ENCODE measurements at regions not wholly inside any gene's neighbourhood (a gene's known extent, or its start where the extent isn't known, plus 50 kb on each side); places are given as distances from the start of the nearest gene placed in this dataset.

DNA sequence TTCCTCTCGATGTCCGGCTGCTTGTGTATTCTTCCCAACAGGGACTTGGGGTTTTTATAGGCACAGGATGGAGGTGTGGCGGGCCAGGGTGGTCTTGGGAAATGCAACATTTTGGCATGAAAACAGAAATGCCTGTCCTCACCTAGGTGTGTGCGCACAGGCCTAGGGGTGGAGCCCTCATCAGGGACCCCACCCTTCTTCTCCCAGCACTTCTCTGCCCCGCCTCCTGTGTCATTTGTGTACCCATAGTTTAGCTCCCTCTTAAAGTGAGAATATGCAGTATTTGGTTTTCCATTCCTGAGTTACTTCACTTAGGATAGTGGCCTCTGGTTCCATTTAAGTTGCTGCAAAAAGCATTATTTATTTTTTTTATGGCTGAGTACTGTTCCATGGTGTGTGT lies 90.2 kb upstream of the ITGB1 start:
- H3K4me1 ChIP-seq (replicated peaks; ENCODE audit: insufficient read depth): no peaks in the 10 kb centered on the region
- ChIA-PET CTCF (no interaction called here), POLR2A (ENCODE audit: unreplicated experiment) (no interaction called here)
- no peak overlapping the region for H3K4me3 ChIP-seq
- intact Hi-C loops (cut with micrococcal nuclease; ENCODE audit: unreplicated experiment): no loop called here
- no peaks in the 10 kb centered on the region for H3K79me2 ChIP-seq (ENCODE audit: low read depth)
- no peaks in the 10 kb centered on the region for H3K9me2 ChIP-seq (ENCODE audit: insufficient read depth)
- TF ChIP-seq, protein P1, sequence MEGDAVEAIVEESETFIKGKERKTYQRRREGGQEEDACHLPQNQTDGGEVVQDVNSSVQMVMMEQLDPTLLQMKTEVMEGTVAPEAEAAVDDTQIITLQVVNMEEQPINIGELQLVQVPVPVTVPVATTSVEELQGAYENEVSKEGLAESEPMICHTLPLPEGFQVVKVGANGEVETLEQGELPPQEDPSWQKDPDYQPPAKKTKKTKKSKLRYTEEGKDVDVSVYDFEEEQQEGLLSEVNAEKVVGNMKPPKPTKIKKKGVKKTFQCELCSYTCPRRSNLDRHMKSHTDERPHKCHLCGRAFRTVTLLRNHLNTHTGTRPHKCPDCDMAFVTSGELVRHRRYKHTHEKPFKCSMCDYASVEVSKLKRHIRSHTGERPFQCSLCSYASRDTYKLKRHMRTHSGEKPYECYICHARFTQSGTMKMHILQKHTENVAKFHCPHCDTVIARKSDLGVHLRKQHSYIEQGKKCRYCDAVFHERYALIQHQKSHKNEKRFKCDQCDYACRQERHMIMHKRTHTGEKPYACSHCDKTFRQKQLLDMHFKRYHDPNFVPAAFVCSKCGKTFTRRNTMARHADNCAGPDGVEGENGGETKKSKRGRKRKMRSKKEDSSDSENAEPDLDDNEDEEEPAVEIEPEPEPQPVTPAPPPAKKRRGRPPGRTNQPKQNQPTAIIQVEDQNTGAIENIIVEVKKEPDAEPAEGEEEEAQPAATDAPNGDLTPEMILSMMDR (conservative IDR thresholded peaks at IDR 0.05): no peak
- no peak for TF ChIP-seq EZH2 (IDR thresholded peaks at IDR 0.05; ENCODE audit: low read depth)
- no peaks in the 10 kb centered on the region for H3K9me3 ChIP-seq (ENCODE audit: insufficient read depth, low read depth)
- no peaks in the 10 kb centered on the region for H3K27me3 ChIP-seq (ENCODE audit: insufficient read depth, low read depth)
- BruUV-seq (replicated peaks): no TSS peak
- no peak overlapping the region for H3K4me2 ChIP-seq
- H2AFZ ChIP-seq: no peak overlapping the region
- H4K20me1 ChIP-seq (ENCODE audit: insufficient read depth): no peaks in the 10 kb centered on the region
- no peak overlapping the region for H3K27ac ChIP-seq
- H3K36me3 ChIP-seq (ENCODE audit: low read depth): no peaks in the 10 kb centered on the region
- H3F3A ChIP-seq (ENCODE audit: insufficient read depth, low read depth): no peaks in the 10 kb centered on the region
- DNase-seq: no peak

- POLR2A ChIA-PET (ENCODE audit: unreplicated experiment): no interaction called here
- no peak overlapping the region for H3K4me2 ChIP-seq
- BruUV-seq (replicated peaks): no TSS peak
- CTCF ChIA-PET: no interaction called here
- H3K9me2 ChIP-seq (ENCODE audit: insufficient read depth): no peaks in the 10 kb centered on the region
- no peaks in the 10 kb centered on the region for H3K27me3 ChIP-seq (ENCODE audit: insufficient read depth, low read depth)
- no peaks in the 10 kb centered on the region for H3K79me2 ChIP-seq (ENCODE audit: low read depth)
- no peaks in the 10 kb centered on the region for H3K36me3 ChIP-seq (ENCODE audit: low read depth)
- no peak overlapping the region for H3K27ac ChIP-seq
- H3F3A ChIP-seq (ENCODE audit: insufficient read depth, low read depth): no peaks in the 10 kb centered on the region
- DNase-seq: no peak
- no peaks in the 10 kb centered on the region for H3K4me1 ChIP-seq (replicated peaks; ENCODE audit: insufficient read depth)
- no peak overlapping the region for H3K4me3 ChIP-seq
- no peaks in the 10 kb centered on the region for H4K20me1 ChIP-seq (ENCODE audit: insufficient read depth)
- no peak overlapping the region for H2AFZ ChIP-seq
- intact Hi-C loops (cut with micrococcal nuclease; ENCODE audit: unreplicated experiment): no loop called here
- TF ChIP-seq, protein P1 (conservative IDR thresholded peaks at IDR 0.05): no peak
- no peak for TF ChIP-seq EZH2 (IDR thresholded peaks at IDR 0.05; ENCODE audit: low read depth)
- no peaks in the 10 kb centered on the region for H3K9me3 ChIP-seq (ENCODE audit: insufficient read depth, low read depth)
Measured at GRCh38 chr10:33047655-33048054, 89.6 kb upstream of the ITGB1 start.

DNA sequence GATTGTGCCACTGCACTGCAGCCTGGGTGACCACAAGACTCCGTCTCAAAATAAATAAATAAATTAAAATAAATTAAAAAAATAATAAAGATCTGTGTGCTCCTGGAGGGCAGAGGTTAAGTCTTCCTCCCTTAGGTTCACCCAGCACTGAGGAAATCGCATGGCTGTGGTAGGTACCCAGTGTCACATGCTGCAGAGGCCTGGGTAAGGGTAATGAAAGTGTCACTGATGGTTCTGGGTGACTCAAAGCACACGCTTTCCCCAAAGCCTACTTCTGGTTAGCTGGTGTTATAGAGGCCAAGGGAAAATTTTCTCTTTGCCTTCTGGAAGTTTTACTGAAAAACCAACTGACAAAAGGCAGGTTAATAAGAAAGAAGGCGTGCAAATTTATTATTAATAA lies 88.8 kb upstream of the ITGB1 start:
- DNase-seq: no peak
- no TSS peak for BruUV-seq (replicated peaks)
- ChIA-PET CTCF (no interaction called here), POLR2A (ENCODE audit: unreplicated experiment) (no interaction called here)
- TF ChIP-seq, protein P1 (conservative IDR thresholded peaks at IDR 0.05): no peak
- no peak for TF ChIP-seq EZH2 (IDR thresholded peaks at IDR 0.05; ENCODE audit: low read depth)
- no peak overlapping the region for H3K4me3 ChIP-seq
- H3K4me1 ChIP-seq (replicated peaks; ENCODE audit: insufficient read depth): no peaks in the 10 kb centered on the region
- H3K27ac ChIP-seq: no peak overlapping the region
- H3K36me3 ChIP-seq (ENCODE audit: low read depth): no peaks in the 10 kb centered on the region
- no peaks in the 10 kb centered on the region for H4K20me1 ChIP-seq (ENCODE audit: insufficient read depth)
- intact Hi-C loops (cut with micrococcal nuclease; ENCODE audit: unreplicated experiment): no loop called here
- no peaks in the 10 kb centered on the region for H3K9me2 ChIP-seq (ENCODE audit: insufficient read depth)
- no peaks in the 10 kb centered on the region for H3K79me2 ChIP-seq (ENCODE audit: low read depth)
- H2AFZ ChIP-seq: no peak overlapping the region
- H3K4me2 ChIP-seq: no peak overlapping the region
- H3K9me3 ChIP-seq (ENCODE audit: insufficient read depth, low read depth): no peaks in the 10 kb centered on the region
- H3K27me3 ChIP-seq (ENCODE audit: insufficient read depth, low read depth): no peaks in the 10 kb centered on the region
- no peaks in the 10 kb centered on the region for H3F3A ChIP-seq (ENCODE audit: insufficient read depth, low read depth)

All from PC-9 (cell line).